NB4 (cell line): ENCODE measurements at regions not wholly inside any gene's neighbourhood (a gene's known extent, or its start where the extent isn't known, plus 50 kb on each side); places are given as distances from the start of the nearest gene placed in this dataset.
A peak's percentile ranks its signal among the peaks of the same experiment; 100 is the strongest.

Experiments
- DNase-seq: peaks from one replicate; pipeline ENCODE4 v3.0.0; 2010; ENCODE audit warnings: low read depth
- H3K4me3 ChIP-seq: one replicate; pipeline ENCODE4 v1.5.1; 2011; ENCODE audit warnings: mild to moderate bottlenecking, low read depth, low read length, moderate library complexity
- CTCF ChIP-seq: IDR thresholded peaks from one replicate; pipeline ENCODE4 v1.5.1; 2012; ENCODE audit warnings: low read depth, low read length
- MAX ChIP-seq: IDR thresholded peaks from 2 replicates; pipeline ENCODE4 v1.6.1; 2011; ENCODE audit warnings: low read depth, low read length
- MYC ChIP-seq: IDR thresholded peaks from 2 replicates; pipeline ENCODE4 v1.6.1; 2011; ENCODE audit warnings: low read depth, low read length
- POLR2A ChIP-seq: IDR thresholded peaks from 2 replicates; pipeline ENCODE4 v1.6.1; 2011; ENCODE audit warnings: mild to moderate bottlenecking; ENCODE audit not compliant: insufficient read length; ENCODE audit errors: extremely low read depth

- no peak for DNase-seq
- no peak overlapping the region for H3K4me3 ChIP-seq
- no peak for TF ChIP-seq MYC
- TF ChIP-seq POLR2A: no peak
- peak; percentile 78 for TF ChIP-seq MAX
- no peak for TF ChIP-seq CTCF
Observed at GRCh38 chr5:1685066-1685465, 114.6 kb downstream of the MRPL36 start.

- H3K4me3 ChIP-seq: no peak overlapping the region
- no peak for DNase-seq
- no peak for TF ChIP-seq POLR2A
Observed at GRCh38 chr5:1681955-1682354, 117.7 kb downstream of the MRPL36 start.

- H3K4me3 ChIP-seq: no peak overlapping the region
- DNase-seq: no peak
- TF ChIP-seq CTCF: no peak
- no peak for TF ChIP-seq MAX
- TF ChIP-seq MYC: no peak
- TF ChIP-seq POLR2A: no peak
Observed at GRCh38 chr5:1673042-1673677, 126.5 kb downstream of the MRPL36 start.

GRCh38 chr5:1672396-1672795 lies 127.2 kb downstream of the MRPL36 start:
- H3K4me3 ChIP-seq: no peak overlapping the region
- DNase-seq: no peak
- no peak for TF ChIP-seq POLR2A
- TF ChIP-seq MYC: no peak
- no peak for TF ChIP-seq MAX
- no peak for TF ChIP-seq CTCF

- no peak for DNase-seq
- no peak overlapping the region for H3K4me3 ChIP-seq
- TF ChIP-seq MAX (no peak), CTCF (no peak), POLR2A (no peak)
Observed at GRCh38 chr5:1671351-1671750, 128.3 kb downstream of the MRPL36 start.

- TF ChIP-seq MAX: peak; percentile 81
- peak; percentile 49; the same call in 1 of the 2 replicates for TF ChIP-seq MYC
- no peak for TF ChIP-seq CTCF
- TF ChIP-seq POLR2A: no peak
- DNase-seq: peak; percentile 62
Observed at GRCh38 chr5:1670351-1670750, 129.3 kb downstream of the MRPL36 start.

More at GRCh38 chr5:1670351-1670750, 129.3 kb downstream of the MRPL36 start:
- H3K4me3 ChIP-seq: no peak overlapping the region
